H1 (cell line): ENCODE measurements at regions not wholly inside any gene's neighbourhood (a gene's known extent, or its start where the extent isn't known, plus 50 kb on each side); places are given as distances from the start of the nearest gene placed in this dataset.

Experiments
- CTCF ChIA-PET: fragments of 300-600 bp; sonication (Branson Sonifier 250); formaldehyde crosslinking; loops from one replicate; lab custom pipeline; 2021; ENCODE audit not compliant: partially characterized antibody; lab: Charles Lee
- POLR2A ChIA-PET: fragments of 300-600 bp; sonication (Branson Sonifier 250); formaldehyde crosslinking; loops from one replicate; lab custom pipeline; 2021; ENCODE audit warnings: inconsistent platforms; ENCODE audit not compliant: partially characterized antibody; lab: Charles Lee
- DNase-seq, 2 experiments: peaks; one replicate each; pipeline versions ENCODE4 v3.0.0 to v3.0.0-alpha.2; 2010 to 2022; ENCODE audit warnings: low spot score in 2 of 2, low read depth in 1 of 2, mixed read lengths in 1 of 2
- FAIRE-seq: peaks from 2 replicates; lab custom pipeline; 2011; peaks lifted over from hg19 to GRCh38; lab: Jason Lieb, UNC
- H2AFZ ChIP-seq: 2 replicates; pipeline ENCODE4 v1.8.1; 2012; ENCODE audit warnings: low read length, inconsistent platforms
- H2AK5ac ChIP-seq: 2 replicates; pipeline ENCODE4 v1.6.1; 2013; ENCODE audit warnings: low read depth, low read length
- H2BK120ac ChIP-seq: replicated peaks from 2 replicates; pipeline ENCODE3; 2013; ENCODE audit warnings: low read depth, low read length, inconsistent platforms
- H2BK12ac ChIP-seq: 2 replicates; pipeline ENCODE4 v1.6.1; 2013; ENCODE audit warnings: low read depth, low read length
- H2BK15ac ChIP-seq: 2 replicates; pipeline ENCODE4 v1.6.1; 2013; ENCODE audit warnings: low read length
- H2BK20ac ChIP-seq: 2 replicates; pipeline ENCODE4 v1.6.1; 2013; ENCODE audit warnings: low read length
- H2BK5ac ChIP-seq: 2 replicates; pipeline ENCODE4 v1.6.1; 2013; ENCODE audit warnings: low read depth, low read length
- H3K14ac ChIP-seq: 2 replicates; pipeline ENCODE4 v1.6.1; 2013; ENCODE audit warnings: inconsistent platforms; ENCODE audit not compliant: insufficient read length
- H3K18ac ChIP-seq: 2 replicates; pipeline ENCODE4 v1.6.1; 2013; ENCODE audit warnings: low read length; ENCODE audit errors: extremely low read depth
- H3K23ac ChIP-seq: 2 replicates; pipeline ENCODE4 v1.6.1; 2013; ENCODE audit warnings: inconsistent platforms; ENCODE audit not compliant: insufficient read length
- H3K23me2 ChIP-seq: 2 replicates; pipeline ENCODE4 v1.6.1; 2013; ENCODE audit warnings: low read depth, low read length
- H3K27ac ChIP-seq: 2 replicates; pipeline ENCODE4 v1.6.1; 2011; ENCODE audit warnings: low read depth, low read length, inconsistent platforms
- H3K27me3 ChIP-seq, 4 experiments: replicated peaks in 1 of 4; 1 replicate in 1 of 4; 2 replicates in 3 of 4; pipeline versions ENCODE4 v1.6.1 to v1.8.1; 2011 to 2013; ENCODE audit warnings: low read length in 3 of 4, mild to moderate bottlenecking in 3 of 4, inconsistent platforms in 2 of 4, mixed read lengths in 2 of 4, moderate library complexity in 1 of 4; ENCODE audit not compliant: control insufficient read depth in 3 of 4, insufficient read depth in 3 of 4; ENCODE audit errors: extremely low read depth in 1 of 4
- H3K36me3 ChIP-seq, 4 experiments: 2 replicates each; pipeline versions ENCODE4 v1.6.1 to v1.8.1; 2011 to 2013; ENCODE audit warnings: mild to moderate bottlenecking in 4 of 4, low read length in 3 of 4, moderate library complexity in 2 of 4, control low read depth in 1 of 4, inconsistent platforms in 1 of 4; ENCODE audit not compliant: insufficient read depth in 4 of 4, control insufficient read depth in 2 of 4
- H3K4ac ChIP-seq: replicated peaks from 2 replicates; pipeline ENCODE3; 2013; ENCODE audit warnings: low read length, low read depth, mixed read lengths, inconsistent platforms; ENCODE audit not compliant: insufficient read length
- H3K4me1 ChIP-seq, 4 experiments: replicated peaks in 1 of 4; 1 replicate in 1 of 4; 2 replicates in 3 of 4; pipeline versions ENCODE4 v1.6.1 to v1.8.1; 2011 to 2013; ENCODE audit warnings: low read length in 3 of 4, inconsistent platforms in 2 of 4, mixed read lengths in 1 of 4; ENCODE audit not compliant: insufficient read depth in 4 of 4, control insufficient read depth in 3 of 4
- H3K4me2 ChIP-seq, 2 experiments: 2 replicates each; pipeline versions ENCODE4 v1.6.1 to v1.8.1; 2011 to 2013; ENCODE audit warnings: low read depth in 2 of 2, low read length in 2 of 2, control low read depth in 1 of 2, inconsistent platforms in 1 of 2, mild to moderate bottlenecking in 1 of 2; ENCODE audit not compliant: insufficient read depth in 1 of 2
- H3K4me3 ChIP-seq, 4 experiments: fragments of 200-600, 300-600 bp in 1 of 4; sonication (generic), shearing (Covaris generic), sonication (Bioruptor Twin) in 1 of 4; 2 replicates each; pipeline versions ENCODE4 v1.5.1 to v1.8.1; 2011 to 2016; ENCODE audit warnings: low read length in 4 of 4, low read depth in 3 of 4, control low read depth in 2 of 4, inconsistent platforms in 2 of 4, mild to moderate bottlenecking in 2 of 4, mixed read lengths in 1 of 4, moderate library complexity in 1 of 4; ENCODE audit not compliant: insufficient read depth in 2 of 4; ENCODE audit errors: extremely low read depth in 1 of 4
- H3K56ac ChIP-seq: replicated peaks from 2 replicates; pipeline ENCODE3; 2013; ENCODE audit warnings: low read depth, mild to moderate bottlenecking, mixed read lengths, low read length, inconsistent platforms; ENCODE audit not compliant: insufficient read length
- H3K79me1 ChIP-seq: 2 replicates; pipeline ENCODE4 v1.6.1; 2013; ENCODE audit warnings: low read depth, low read length, control low read depth
- H3K79me2 ChIP-seq, 2 experiments: 2 replicates each; pipeline versions ENCODE4 v1.6.1 to v1.8.1; 2012 to 2013; ENCODE audit warnings: low read length in 2 of 2, mild to moderate bottlenecking in 2 of 2, inconsistent platforms in 1 of 2; ENCODE audit not compliant: insufficient read depth in 2 of 2, control insufficient read depth in 1 of 2
- H3K9ac ChIP-seq, 4 experiments: replicated peaks in 1 of 4; 1 replicate in 1 of 4; 2 replicates in 3 of 4; pipeline versions ENCODE4 v1.6.1 to v1.8.1; 2011 to 2013; ENCODE audit warnings: low read depth in 3 of 4, low read length in 3 of 4, control low read depth in 2 of 4, mild to moderate bottlenecking in 2 of 4, moderate library complexity in 2 of 4, inconsistent platforms in 1 of 4; ENCODE audit errors: extremely low read depth in 1 of 4
- H3K9me3 ChIP-seq, 2 experiments: 2 replicates each; pipeline versions ENCODE4 v1.6.1 to v1.8.1; 2012 to 2013; ENCODE audit warnings: mild to moderate bottlenecking in 2 of 2, moderate library complexity in 2 of 2, control low read depth in 1 of 2, inconsistent platforms in 1 of 2, low read depth in 1 of 2, low read length in 1 of 2, mixed read lengths in 1 of 2; ENCODE audit not compliant: insufficient read depth in 2 of 2
- H4K20me1 ChIP-seq, 2 experiments: replicated peaks in 1 of 2; 2 replicates each; pipeline versions ENCODE3 to v1.8.1; 2011 to 2013; ENCODE audit warnings: inconsistent platforms in 2 of 2, low read length in 2 of 2, mild to moderate bottlenecking in 1 of 2; ENCODE audit not compliant: insufficient read depth in 2 of 2, control insufficient read depth in 1 of 2
- H4K5ac ChIP-seq: 2 replicates; pipeline ENCODE4 v1.6.1; 2013; ENCODE audit warnings: low read length, low read depth, mixed read lengths, inconsistent platforms; ENCODE audit not compliant: insufficient read length
- H4K8ac ChIP-seq: 2 replicates; pipeline ENCODE4 v1.8.0; 2013; ENCODE audit warnings: mild to moderate bottlenecking, moderate library complexity, low read length, inconsistent platforms; ENCODE audit not compliant: insufficient read depth; ENCODE audit errors: extremely low read depth
- H4K91ac ChIP-seq: replicated peaks from 2 replicates; pipeline ENCODE3; 2013; ENCODE audit warnings: low read length, mixed read lengths, inconsistent platforms; ENCODE audit not compliant: insufficient read length
- BRCA1 ChIP-seq: IDR thresholded peaks from 2 replicates; pipeline ENCODE4 v1.6.1; 2012; ENCODE audit warnings: low read depth, low read length, improper control_type of control experiment
- CBX8 ChIP-seq: fragments of 300-800, 300-1000 bp; sonication (generic); IDR thresholded peaks from 2 replicates; pipeline ENCODE4 v1.7.1; 2016; ENCODE audit warnings: low read depth, low read length, borderline replicate concordance
- CHD1 ChIP-seq: IDR thresholded peaks from 2 replicates; pipeline ENCODE4 v1.6.1; 2012; ENCODE audit warnings: low read depth, low read length, improper control_type of control experiment
- CTBP2 ChIP-seq: IDR thresholded peaks from 2 replicates; pipeline ENCODE4 v1.7.0; 2011; ENCODE audit warnings: borderline replicate concordance, mild to moderate bottlenecking, moderate library complexity, mixed read lengths, low read length; ENCODE audit not compliant: insufficient read depth, insufficient read length
- EP300 ChIP-seq, 2 experiments: IDR thresholded peaks; 1 replicate in 1 of 2; 2 replicates in 1 of 2; pipeline ENCODE4 v1.6.1; 2011 to 2012; ENCODE audit warnings: low read depth in 2 of 2, low read length in 2 of 2, mild to moderate bottlenecking in 2 of 2, borderline replicate concordance in 1 of 2, inconsistent platforms in 1 of 2, moderate library complexity in 1 of 2
- JUND ChIP-seq: IDR thresholded peaks from 2 replicates; pipeline ENCODE4 v1.6.1; 2011; ENCODE audit warnings: mild to moderate bottlenecking, improper control_type of control experiment, low read length
- PHF8 ChIP-seq: fragments of 200-600 bp; sonication (generic); conservative IDR thresholded peaks from 2 replicates; pipeline ENCODE4 v1.7.1; 2012; ENCODE audit warnings: low read depth, mild to moderate bottlenecking, inconsistent platforms, low read length, moderate library complexity
- RBBP5 ChIP-seq: IDR thresholded peaks from 2 replicates; pipeline ENCODE4 v1.7.1; 2012; ENCODE audit warnings: low read depth, mild to moderate bottlenecking, inconsistent platforms, low read length, moderate library complexity, borderline replicate concordance
- RFX5 ChIP-seq: IDR thresholded peaks from 2 replicates; pipeline ENCODE4 v1.6.1; 2011; ENCODE audit warnings: low read depth, low read length, improper control_type of control experiment, borderline replicate concordance
- RNF2 ChIP-seq: fragments of 200-900, 300-1000 bp; sonication (generic); IDR thresholded peaks from 2 replicates; pipeline ENCODE4 v1.7.1; 2016; ENCODE audit warnings: borderline replicate concordance, low read depth, mild to moderate bottlenecking, antibody characterized with exemption, low read length; ENCODE audit not compliant: poor library complexity, severe bottlenecking; ENCODE audit errors: missing control alignments
- SRF ChIP-seq: IDR thresholded peaks from 2 replicates; pipeline ENCODE4 v1.6.1; 2011; ENCODE audit warnings: mild to moderate bottlenecking, low read depth, low read length, moderate library complexity
- WGBS, 2 experiments: shearing (Covaris generic) in 1 of 2; methylation state at CpG; one replicate each; pipeline versions ENCODE4 v1.1.6 to v1.1.7; 2013 to 2015; ENCODE audit warnings: low lambda C conversion rate in 2 of 2, mixed read lengths in 2 of 2, inconsistent platforms in 1 of 2, low coverage in 1 of 2, missing lambda C conversion rate in 1 of 2; ENCODE audit not compliant: insufficient replicate concordance in 2 of 2, insufficient coverage in 1 of 2, insufficient read length in 1 of 2; ENCODE audit errors: extremely low coverage in 1 of 2, missing lambda C conversion rate in 1 of 2; 5-methylcytosine and 5-hydroxymethylcytosine counted together
- TF ChIP-seq, protein P1 (sequence below): IDR thresholded peaks from 2 replicates; pipeline ENCODE4 v1.6.1; 2012; ENCODE audit warnings: low read length, inconsistent platforms

DNA sequence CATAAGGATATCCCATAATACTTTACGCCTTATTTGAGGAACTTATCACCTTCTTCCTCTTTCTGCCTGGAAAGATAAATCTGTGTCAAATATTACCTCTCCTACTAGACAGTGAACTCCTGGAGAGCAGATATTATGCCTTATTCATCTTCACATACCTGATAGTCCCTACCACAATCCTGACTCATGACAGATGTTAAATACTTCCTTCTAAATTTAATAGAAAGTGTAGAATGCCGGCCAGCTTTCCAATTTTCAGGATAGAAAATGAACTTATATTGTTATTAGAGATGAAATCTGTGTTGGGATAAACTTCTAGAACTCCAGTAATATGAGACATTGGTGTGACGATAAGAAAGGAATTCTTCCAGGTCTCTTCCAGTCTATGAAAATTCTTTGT lies 89.0 kb downstream of the GCNT4 start:
- no peak overlapping the region for H3K23ac ChIP-seq
- H3K23me2 ChIP-seq, result no peaks in the 10 kb centered on the region
- no peak overlapping the region for H3K27ac ChIP-seq
- no peak overlapping the region for H2BK5ac ChIP-seq
- H2AFZ ChIP-seq, result no peak overlapping the region
- H2AK5ac ChIP-seq, result no peak overlapping the region
- no peak overlapping the region for H3K18ac ChIP-seq
- H4K5ac ChIP-seq, result no peak overlapping the region
- no peak overlapping the region for H3K4ac ChIP-seq
- CTCF ChIA-PET, result no interaction called here
- H3K27me3 ChIP-seq, result no peaks in the 10 kb centered on the region
- 86% methylated on average over 3 of the region's 3 CpGs; no CpG with 5 or more reads in 1 of the 2 experiments for WGBS, 2 experiments
- no peak overlapping the region for H3K56ac ChIP-seq
- no peak overlapping the region for H3K9ac ChIP-seq
- no peak for DNase-seq
- FAIRE-seq, result no peak
- no peaks in the 10 kb centered on the region for H3K79me2 ChIP-seq
- H4K8ac ChIP-seq, result no peak overlapping the region
- no peak overlapping the region for H3K14ac ChIP-seq
- no peak overlapping the region for H3K4me2 ChIP-seq
- no peaks in the 10 kb centered on the region for H3K36me3 ChIP-seq
- H2BK120ac ChIP-seq, result no peak overlapping the region
- no peaks in the 10 kb centered on the region for H4K20me1 ChIP-seq
- no peak overlapping the region for H2BK20ac ChIP-seq
- no peak overlapping the region for H2BK12ac ChIP-seq
- POLR2A ChIA-PET, result no interaction called here
- H4K91ac ChIP-seq, result no peak overlapping the region
- no peak overlapping the region for H3K4me3 ChIP-seq
- H3K9me3 ChIP-seq, result no peaks in the 10 kb centered on the region
- no peaks in the 10 kb centered on the region for H3K4me1 ChIP-seq
- H3K79me1 ChIP-seq, result no peaks in the 10 kb centered on the region
- H2BK15ac ChIP-seq, result no peak overlapping the region
- TF ChIP-seq SRF (no peak), EP300 (IDR thresholded peaks at IDR 0.05; ENCODE audit: borderline replicate concordance in 1 of 2, low read depth in 2 of 2, low read length in 2 of 2) (no peak), RFX5 (no peak), JUND (no peak), BRCA1 (no peak), CBX8 (no peak), RNF2 (no peak), PHF8 (no peak), RBBP5 (no peak), CHD1 (no peak), CTBP2 (no peak)
- TF ChIP-seq, protein P1, sequence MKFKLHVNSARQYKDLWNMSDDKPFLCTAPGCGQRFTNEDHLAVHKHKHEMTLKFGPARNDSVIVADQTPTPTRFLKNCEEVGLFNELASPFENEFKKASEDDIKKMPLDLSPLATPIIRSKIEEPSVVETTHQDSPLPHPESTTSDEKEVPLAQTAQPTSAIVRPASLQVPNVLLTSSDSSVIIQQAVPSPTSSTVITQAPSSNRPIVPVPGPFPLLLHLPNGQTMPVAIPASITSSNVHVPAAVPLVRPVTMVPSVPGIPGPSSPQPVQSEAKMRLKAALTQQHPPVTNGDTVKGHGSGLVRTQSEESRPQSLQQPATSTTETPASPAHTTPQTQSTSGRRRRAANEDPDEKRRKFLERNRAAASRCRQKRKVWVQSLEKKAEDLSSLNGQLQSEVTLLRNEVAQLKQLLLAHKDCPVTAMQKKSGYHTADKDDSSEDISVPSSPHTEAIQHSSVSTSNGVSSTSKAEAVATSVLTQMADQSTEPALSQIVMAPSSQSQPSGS, result no peak
